H1 (cell line): ENCODE measurements at regions not wholly inside any gene's neighbourhood (a gene's known extent, or its start where the extent isn't known, plus 50 kb on each side); places are given as distances from the start of the nearest gene placed in this dataset.

ENCODE experiments used
- KDM1A ChIP-seq: fragments of 200-600, 300-600 bp; sonication (generic); IDR thresholded peaks from 2 replicates; pipeline ENCODE4 v1.7.1; 2016; ENCODE audit warnings: mild to moderate bottlenecking, low read length, borderline replicate concordance
- RAD21 ChIP-seq, 2 experiments: IDR thresholded peaks in 1 of 2; conservative IDR thresholded peaks in 1 of 2; 2 replicates each; pipeline ENCODE4 v1.6.1; 2011; ENCODE audit warnings: low read depth in 2 of 2, low read length in 2 of 2, improper control_type of control experiment in 1 of 2, inconsistent platforms in 1 of 2, mild to moderate bottlenecking in 1 of 2, moderate library complexity in 1 of 2
- RNF2 ChIP-seq: fragments of 200-900, 300-1000 bp; sonication (generic); IDR thresholded peaks from 2 replicates; pipeline ENCODE4 v1.7.1; 2016; ENCODE audit warnings: borderline replicate concordance, low read depth, mild to moderate bottlenecking, antibody characterized with exemption, low read length; ENCODE audit not compliant: poor library complexity, severe bottlenecking; ENCODE audit errors: missing control alignments
- TF ChIP-seq, protein P1 (sequence below), 3 experiments: IDR thresholded peaks; 1 replicate in 2 of 3; 2 replicates in 1 of 3; pipeline versions ENCODE4 v1.5.1 to v1.6.1; 2011; ENCODE audit warnings: low read length in 3 of 3, mild to moderate bottlenecking in 3 of 3, inconsistent platforms in 2 of 3, low read depth in 1 of 3, moderate library complexity in 1 of 3; ENCODE audit not compliant: insufficient read depth in 1 of 3; ENCODE audit errors: control extremely low read depth in 1 of 3

DNA sequence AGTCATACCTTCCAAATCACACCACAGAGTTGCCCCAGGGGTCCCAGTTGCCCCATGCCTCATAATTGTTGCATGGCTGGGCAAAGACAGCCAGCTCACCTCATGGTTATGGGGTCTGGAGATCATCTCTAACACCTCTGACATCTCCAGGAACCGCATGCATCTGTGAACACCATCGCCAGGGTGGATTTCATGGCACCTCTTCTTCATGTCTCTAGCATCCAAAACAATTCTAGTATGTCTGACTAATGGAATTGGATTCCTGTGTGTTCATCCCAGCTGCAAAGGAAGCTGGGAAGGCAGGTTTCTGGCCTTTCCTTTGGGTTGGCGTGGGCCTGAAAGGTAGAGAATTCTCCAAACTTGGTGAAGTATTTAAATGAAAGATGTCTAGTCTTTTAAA lies 122.3 kb upstream of the ABCA1 start (continued):
- no peak for TF ChIP-seq RAD21 (IDR thresholded peaks at IDR 0.05 in 1 of 2, conservative IDR thresholded peaks at IDR 0.05 in 1 of 2; ENCODE audit: low read depth in 2 of 2, low read length in 2 of 2)
- no peak for TF ChIP-seq KDM1A
- TF ChIP-seq, protein P1, sequence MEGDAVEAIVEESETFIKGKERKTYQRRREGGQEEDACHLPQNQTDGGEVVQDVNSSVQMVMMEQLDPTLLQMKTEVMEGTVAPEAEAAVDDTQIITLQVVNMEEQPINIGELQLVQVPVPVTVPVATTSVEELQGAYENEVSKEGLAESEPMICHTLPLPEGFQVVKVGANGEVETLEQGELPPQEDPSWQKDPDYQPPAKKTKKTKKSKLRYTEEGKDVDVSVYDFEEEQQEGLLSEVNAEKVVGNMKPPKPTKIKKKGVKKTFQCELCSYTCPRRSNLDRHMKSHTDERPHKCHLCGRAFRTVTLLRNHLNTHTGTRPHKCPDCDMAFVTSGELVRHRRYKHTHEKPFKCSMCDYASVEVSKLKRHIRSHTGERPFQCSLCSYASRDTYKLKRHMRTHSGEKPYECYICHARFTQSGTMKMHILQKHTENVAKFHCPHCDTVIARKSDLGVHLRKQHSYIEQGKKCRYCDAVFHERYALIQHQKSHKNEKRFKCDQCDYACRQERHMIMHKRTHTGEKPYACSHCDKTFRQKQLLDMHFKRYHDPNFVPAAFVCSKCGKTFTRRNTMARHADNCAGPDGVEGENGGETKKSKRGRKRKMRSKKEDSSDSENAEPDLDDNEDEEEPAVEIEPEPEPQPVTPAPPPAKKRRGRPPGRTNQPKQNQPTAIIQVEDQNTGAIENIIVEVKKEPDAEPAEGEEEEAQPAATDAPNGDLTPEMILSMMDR (IDR thresholded peaks at IDR 0.05; ENCODE audit: control extremely low read depth in 1 of 3, insufficient read depth in 1 of 3, low read depth in 1 of 3, low read length in 3 of 3) = no peak
- no peak for TF ChIP-seq RNF2
